ENCODE measurements at regions not wholly inside any gene's neighbourhood (a gene's known extent, or its start where the extent isn't known, plus 50 kb on each side); places are given as distances from the start of the nearest gene placed in this dataset.

- peaks cover 86% of the 10 kb centered on the region for H3K36me3 Mint-ChIP-seq (ENCODE audit: insufficient read depth, unreplicated experiment)
- H3K36me3 ChIP-seq (ENCODE audit: control insufficient read depth, insufficient read depth, low read length), result no peaks in the 10 kb centered on the region; the same call in 1 of the 2 replicates
- no peaks in the 10 kb centered on the region for H3K4me1 ChIP-seq
- DNase-seq, result no peak
- POLR2A ChIA-PET, result interaction anchor here (0.6 kb wide), 1 partner anchor 19 kb away, joined by 3 read pairs; no protein-coding TSS in a partner anchor
- H3K4me1 Mint-ChIP-seq (ENCODE audit: low read depth, unreplicated experiment), result no peaks in the 10 kb centered on the region
- no peak overlapping the region for H3K4me3 ChIP-seq (ENCODE audit: low read depth, low read length)
- H3K27me3 ChIP-seq (replicated peaks; ENCODE audit: control insufficient read depth, insufficient read depth, low read length), result no peaks in the 10 kb centered on the region
- TF ChIP-seq CTCF (IDR thresholded peaks at IDR 0.05; ENCODE audit: insufficient read depth in 1 of 2, low read depth in 1 of 2, low read length in 1 of 2, severe bottlenecking in 1 of 2, unreplicated experiment in 1 of 2), result no peak
- H3K9me3 Mint-ChIP-seq (ENCODE audit: unreplicated experiment), result no peaks in the 10 kb centered on the region
- BruUV-seq (replicated peaks), result no TSS peak
- no peaks in the 10 kb centered on the region for H3K9me3 ChIP-seq
- no peak overlapping the region for H3K27ac Mint-ChIP-seq (ENCODE audit: unreplicated experiment)
- intact Hi-C loops (cut with micrococcal nuclease; ENCODE audit: unreplicated experiment), result no loop called here
- CTCF ChIA-PET, result interaction anchor here (1.2 kb wide), 1 partner anchor 344 kb away, joined by 3 read pairs; no protein-coding TSS in a partner anchor
- no peaks in the 10 kb centered on the region for H3K27me3 Mint-ChIP-seq (ENCODE audit: insufficient read depth, unreplicated experiment)
- no peak overlapping the region for H3K4me3 Mint-ChIP-seq (ENCODE audit: unreplicated experiment)
Measured at GRCh38 chr6:144449218-144449617, 164.1 kb downstream of the UTRN start.

- no peak overlapping the region for H3K4me3 Mint-ChIP-seq (ENCODE audit: unreplicated experiment)
- no peaks in the 10 kb centered on the region for H3K9me3 Mint-ChIP-seq (ENCODE audit: unreplicated experiment)
- Histone ChIP-seq H3K4me1 (no peaks in the 10 kb centered on the region), H3K27me3 (replicated peaks; ENCODE audit: control insufficient read depth, insufficient read depth, low read length) (no peaks in the 10 kb centered on the region), H3K36me3 (ENCODE audit: control insufficient read depth, insufficient read depth, low read length) (no peaks in the 10 kb centered on the region; the same call in 1 of the 2 replicates), H3K9me3 (no peaks in the 10 kb centered on the region), H3K4me3 (ENCODE audit: low read depth, low read length) (no peak overlapping the region)
- ChIA-PET POLR2A (no interaction called here), CTCF (no interaction called here)
- intact Hi-C loops (cut with micrococcal nuclease; ENCODE audit: unreplicated experiment), result no loop called here
- no peak for TF ChIP-seq CTCF (IDR thresholded peaks at IDR 0.05; ENCODE audit: insufficient read depth in 1 of 2, low read depth in 1 of 2, low read length in 1 of 2, severe bottlenecking in 1 of 2, unreplicated experiment in 1 of 2)
- H3K27me3 Mint-ChIP-seq (ENCODE audit: insufficient read depth, unreplicated experiment), result no peaks in the 10 kb centered on the region
- peaks cover 85% of the 10 kb centered on the region for H3K36me3 Mint-ChIP-seq (ENCODE audit: insufficient read depth, unreplicated experiment)
- no peaks in the 10 kb centered on the region for H3K4me1 Mint-ChIP-seq (ENCODE audit: low read depth, unreplicated experiment)
- BruUV-seq (replicated peaks), result no TSS peak
- DNase-seq, result no peak
- no peak overlapping the region for H3K27ac Mint-ChIP-seq (ENCODE audit: unreplicated experiment)
Measured at GRCh38 chr6:144449911-144450597, 164.9 kb downstream of the UTRN start.

- Histone ChIP-seq H3K27me3 (replicated peaks; ENCODE audit: control insufficient read depth, insufficient read depth, low read length) (no peaks in the 10 kb centered on the region), H3K4me1 (no peaks in the 10 kb centered on the region), H3K9me3 (no peaks in the 10 kb centered on the region), H3K4me3 (ENCODE audit: low read depth, low read length) (no peak overlapping the region), H3K36me3 (ENCODE audit: control insufficient read depth, insufficient read depth, low read length) (peaks cover 5% of the 10 kb centered on the region)
- H3K27me3 Mint-ChIP-seq (ENCODE audit: insufficient read depth, unreplicated experiment), result no peaks in the 10 kb centered on the region
- no peak overlapping the region for H3K4me3 Mint-ChIP-seq (ENCODE audit: unreplicated experiment)
- no peak for TF ChIP-seq CTCF (IDR thresholded peaks at IDR 0.05; ENCODE audit: insufficient read depth in 1 of 2, low read depth in 1 of 2, low read length in 1 of 2, severe bottlenecking in 1 of 2, unreplicated experiment in 1 of 2)
- peaks cover 66% of the 10 kb centered on the region for H3K36me3 Mint-ChIP-seq (ENCODE audit: insufficient read depth, unreplicated experiment)
- H3K4me1 Mint-ChIP-seq (ENCODE audit: low read depth, unreplicated experiment), result peaks cover 7% of the 10 kb centered on the region
- no TSS peak for BruUV-seq (replicated peaks)
- no peak for DNase-seq
- no peak overlapping the region for H3K27ac Mint-ChIP-seq (ENCODE audit: unreplicated experiment)
- ChIA-PET CTCF (no interaction called here), POLR2A (no interaction called here)
- H3K9me3 Mint-ChIP-seq (ENCODE audit: unreplicated experiment), result no peaks in the 10 kb centered on the region
- intact Hi-C loops (cut with micrococcal nuclease; ENCODE audit: unreplicated experiment), result loop anchor here (2.0 kb wide), 1 partner anchor 22 kb away; no protein-coding TSS in a partner anchor
Measured at GRCh38 chr6:144460327-144461095, 175.4 kb downstream of the UTRN start.
